Testis (tissue), 2 donors: ENCODE measurements at regions not wholly inside any gene's neighbourhood (a gene's known extent, or its start where the extent isn't known, plus 50 kb on each side); places are given as distances from the start of the nearest gene placed in this dataset.
"Not testable (repeated sequence)": the region's sequence is repeated elsewhere in the genome, so short reads cannot be mapped to it uniquely, and the experiment has no call there.

ENCODE experiments used
- DNase-seq: peaks from one replicate; pipeline ENCODE4 v3.0.0-alpha.2; 2019
- H3K27ac ChIP-seq, 2 donors: fragments of 200-600 bp; sonication (generic); one replicate each; pipeline ENCODE4 v1.5.1; 2019
- H3K27me3 ChIP-seq: fragments of 200-600 bp; sonication (generic); one replicate; pipeline ENCODE4 v1.5.1; 2019
- H3K36me3 ChIP-seq: fragments of 200-600 bp; sonication (generic); one replicate; pipeline ENCODE4 v1.5.1; 2017; ENCODE audit warnings: low read depth; ENCODE audit errors: missing control alignments
- H3K4me1 ChIP-seq: fragments of 200-600 bp; sonication (generic); one replicate; pipeline ENCODE4 v1.5.1; 2019
- H3K4me3 ChIP-seq, 2 donors: fragments of 200-600 bp; sonication (generic); one replicate each; pipeline ENCODE4 v1.5.1; 2017 to 2019
- H3K9me3 ChIP-seq: fragments of 200-600 bp; sonication (generic); one replicate; pipeline ENCODE4 v1.5.1; 2017
- CTCF ChIP-seq, 3 experiments: fragments of 450-650 bp in 2 of 3; fragments of 200-600 bp in 1 of 3; sonication (generic) in 1 of 3; IDR thresholded peaks; one replicate each; pipeline ENCODE4 v1.5.1; 2016 to 2019; ENCODE audit warnings: antibody characterized with exemption in 3 of 3, mild to moderate bottlenecking in 2 of 3, moderate library complexity in 1 of 3
- POLR2A ChIP-seq: fragments of 450-650 bp; IDR thresholded peaks from one replicate; pipeline ENCODE4 v1.6.1; 2017; ENCODE audit warnings: antibody characterized with exemption, mild to moderate bottlenecking, moderate library complexity
- WGBS, 2 donors: methylation state at CpG; one replicate each; pipeline ENCODE4 v1.1.5; 2018; 5-methylcytosine and 5-hydroxymethylcytosine counted together
- intact Hi-C: fragments of 100-400 bp; cut with DNase I; formaldehyde crosslinking; loops from one replicate; pipeline ENCODE4 v1.15.1; 2023; ENCODE audit warnings: low total_unique reads

GRCh38 chr10:55746002-55746401 lies 615.1 kb downstream of the ZWINT start:
- Histone ChIP-seq H3K36me3 (no peaks in the 10 kb centered on the region), H3K27me3 (no peaks in the 10 kb centered on the region), H3K27ac (no peak overlapping the region), H3K9me3 (no peaks in the 10 kb centered on the region), H3K4me1 (no peaks in the 10 kb centered on the region), H3K4me3 (no peak overlapping the region)
- 59 to 76% methylated on average over 1 of the region's 1 CpG for WGBS, 2 donors
- intact Hi-C loops, result no loop called here
- TF ChIP-seq POLR2A (no peak), CTCF (IDR thresholded peaks at IDR 0.05) (no peak)
- DNase-seq, result no peak

GRCh38 chr10:55742487-55742886 lies 618.6 kb downstream of the ZWINT start:
- no peak for TF ChIP-seq POLR2A
- WGBS, 2 donors, result 86 to 92% methylated on average over 2 of the region's 2 CpGs

GRCh38 chr10:55740767-55741166 lies 620.3 kb downstream of the ZWINT start:
- WGBS, 2 donors, result 13 to 20% methylated on average over 2 of the region's 2 CpGs
- intact Hi-C loops, H3K27ac ChIP-seq, H3K9me3 ChIP-seq, H3K4me1 ChIP-seq, H3K27me3 ChIP-seq, H3K4me3 ChIP-seq, DNase-seq, H3K36me3 ChIP-seq: not testable (repeated sequence)

More at GRCh38 chr10:55742487-55742886, 618.6 kb downstream of the ZWINT start:
- H3K9me3 ChIP-seq, result no peaks in the 10 kb centered on the region
- no peak for DNase-seq
- H3K27me3 ChIP-seq, result no peaks in the 10 kb centered on the region
- no peaks in the 10 kb centered on the region for H3K36me3 ChIP-seq
- no peak overlapping the region for H3K27ac ChIP-seq
- intact Hi-C loops, result no loop called here
- no peaks in the 10 kb centered on the region for H3K4me1 ChIP-seq
- H3K4me3 ChIP-seq, result no peak overlapping the region

- Histone ChIP-seq H3K27ac (no peak overlapping the region), H3K27me3 (no peaks in the 10 kb centered on the region), H3K4me1 (no peaks in the 10 kb centered on the region), H3K9me3 (no peaks in the 10 kb centered on the region), H3K4me3 (no peak overlapping the region), H3K36me3 (no peaks in the 10 kb centered on the region)
- DNase-seq, result no peak
- TF ChIP-seq POLR2A, result no peak
- TF ChIP-seq CTCF (IDR thresholded peaks at IDR 0.05), result no peak
- 80 to 83% methylated on average over 2 of the region's 2 CpGs for WGBS, 2 donors
- intact Hi-C loops, result no loop called here
Measured at GRCh38 chr10:55740110-55740509, 620.9 kb downstream of the ZWINT start.

GRCh38 chr10:55734112-55734511 lies 626.9 kb downstream of the ZWINT start:
- intact Hi-C loops, result no loop called here
- 46 to 67% methylated on average over 2 of the region's 2 CpGs for WGBS, 2 donors
- no peaks in the 10 kb centered on the region for H3K4me1 ChIP-seq
- no peak for DNase-seq
- H3K9me3 ChIP-seq, result no peaks in the 10 kb centered on the region
- no peaks in the 10 kb centered on the region for H3K36me3 ChIP-seq
- no peaks in the 10 kb centered on the region for H3K27me3 ChIP-seq
- H3K4me3 ChIP-seq, result no peak overlapping the region
- no peak overlapping the region for H3K27ac ChIP-seq
- TF ChIP-seq POLR2A, result no peak
- no peak for TF ChIP-seq CTCF (IDR thresholded peaks at IDR 0.05)

GRCh38 chr10:55704950-55705349 lies 656.1 kb downstream of the ZWINT start:
- TF ChIP-seq CTCF (IDR thresholded peaks at IDR 0.05), result no peak
- TF ChIP-seq POLR2A, result no peak
- Histone ChIP-seq H3K4me3 (no peak overlapping the region), H3K27ac (no peak overlapping the region), H3K27me3 (no peaks in the 10 kb centered on the region), H3K36me3 (no peaks in the 10 kb centered on the region), H3K9me3 (no peaks in the 10 kb centered on the region), H3K4me1 (no peaks in the 10 kb centered on the region)
- 93 to 94% methylated on average over 2 of the region's 2 CpGs for WGBS, 2 donors
- intact Hi-C loops, result no loop called here
- DNase-seq, result no peak
